G401.6 (cell line): ENCODE measurements at regions not wholly inside any gene's neighbourhood (a gene's known extent, or its start where the extent isn't known, plus 50 kb on each side); places are given as distances from the start of the nearest gene placed in this dataset.

Experiments
- FAIRE-seq: peaks from 2 replicates; lab custom pipeline; 2012; peaks lifted over from hg19 to GRCh38; lab: Jason Lieb, UNC

GRCh38 chr2:41066168-41066567 lies 614.3 kb upstream of the SLC8A1 start:
- FAIRE-seq = no peak

DNA sequence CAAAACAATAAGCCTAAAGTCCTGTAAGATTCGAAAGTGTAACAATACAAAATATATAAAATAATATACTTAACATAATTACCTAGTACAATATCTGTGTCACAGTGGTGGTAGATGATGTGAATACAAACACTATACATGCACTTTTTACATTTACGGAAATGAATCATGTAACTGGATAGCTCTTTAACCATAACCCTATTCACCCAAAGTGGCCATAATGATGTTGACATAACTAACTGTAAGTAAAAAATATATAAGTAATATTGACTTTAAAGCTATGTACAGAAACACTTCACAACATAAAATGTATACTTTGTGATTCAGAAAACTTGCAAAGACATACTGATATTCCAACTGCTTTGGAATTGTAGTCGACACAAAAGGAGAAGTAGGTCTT lies 616.9 kb upstream of the SLC8A1 start:
- FAIRE-seq = no peak

DNA sequence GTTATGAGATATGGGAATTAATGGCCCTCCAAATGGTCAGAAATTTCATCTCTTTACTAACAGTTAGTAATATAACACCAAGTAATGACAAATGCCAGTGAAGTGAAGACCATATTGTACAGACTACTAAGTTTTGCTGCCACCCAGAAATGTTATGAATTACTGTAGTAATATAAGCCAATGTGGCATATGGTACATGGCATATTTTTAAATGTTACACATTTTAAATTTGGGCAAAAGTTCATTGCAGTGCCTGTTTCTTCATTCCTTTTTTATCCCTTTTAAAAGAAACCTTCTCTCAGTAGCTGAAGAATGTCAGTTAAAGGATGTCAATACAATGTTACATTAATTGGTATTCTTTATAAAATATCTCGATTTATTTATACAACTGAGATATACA lies 626.5 kb upstream of the SLC8A1 start:
- FAIRE-seq = no peak

DNA sequence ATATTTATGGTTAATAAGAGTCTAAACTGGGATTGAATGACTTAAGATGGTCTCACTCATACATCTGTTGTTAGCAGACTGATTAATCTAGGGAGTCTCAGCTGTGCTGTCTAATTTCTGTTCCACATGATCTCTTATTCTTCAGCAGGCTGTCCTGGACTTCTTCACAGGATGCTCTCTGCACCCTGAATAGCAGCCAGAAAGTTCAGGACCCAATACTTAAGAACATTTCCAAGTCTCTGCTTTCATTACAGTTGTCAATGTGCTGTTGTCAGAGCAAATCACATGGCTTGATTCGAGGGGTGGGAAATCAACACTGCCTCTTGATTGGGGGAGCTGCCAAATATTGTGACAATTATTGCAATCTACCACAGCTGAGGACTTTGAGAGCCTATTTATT lies 627.1 kb upstream of the SLC8A1 start:
- no peak for FAIRE-seq

GRCh38 chr2:41084321-41084720 lies 632.4 kb upstream of the SLC8A1 start:
- no peak for FAIRE-seq

DNA sequence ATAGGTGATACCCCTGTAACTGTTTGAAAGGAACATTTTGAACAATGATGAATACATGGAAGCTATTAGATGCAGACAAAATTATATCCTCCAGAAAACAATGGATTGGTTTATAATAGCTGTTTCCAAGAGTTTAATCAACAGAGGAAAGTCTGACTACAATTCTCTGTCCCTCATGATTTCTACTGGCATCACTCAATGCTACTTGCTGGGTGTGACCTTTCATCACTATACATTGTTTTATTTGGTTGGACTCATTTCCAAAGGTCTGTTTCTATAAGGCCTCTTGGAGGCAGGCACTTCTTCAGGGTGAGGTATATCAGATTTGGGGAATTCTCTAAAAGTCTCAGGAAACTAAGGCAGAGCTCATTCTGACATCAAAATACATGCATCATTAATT lies 636.1 kb upstream of the SLC8A1 start:
- no peak for FAIRE-seq

DNA sequence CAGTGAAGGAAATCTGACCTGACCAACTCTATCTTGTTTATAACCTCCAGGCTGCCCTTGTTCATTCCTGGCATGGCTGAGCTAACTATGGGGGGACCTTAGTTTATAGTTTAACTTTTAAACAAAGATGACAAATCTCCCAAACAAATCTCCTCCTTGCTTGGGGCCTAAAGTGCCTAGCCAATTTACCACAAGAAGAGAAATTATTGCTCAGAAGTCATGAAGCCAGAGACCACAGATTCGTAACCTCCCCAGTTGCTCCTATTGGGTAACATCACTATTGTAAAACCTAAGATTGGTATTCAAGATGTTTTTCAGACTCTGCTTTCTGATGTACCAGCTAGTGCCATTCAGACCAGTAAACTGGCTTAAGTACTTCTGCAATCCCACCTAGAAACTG lies 649.4 kb upstream of the SLC8A1 start:
- no peak for FAIRE-seq

GRCh38 chr2:41109744-41110143 lies 657.9 kb upstream of the SLC8A1 start:
- FAIRE-seq = no peak

GRCh38 chr2:41111836-41112627 lies 660.1 kb upstream of the SLC8A1 start:
- FAIRE-seq = no peak

DNA sequence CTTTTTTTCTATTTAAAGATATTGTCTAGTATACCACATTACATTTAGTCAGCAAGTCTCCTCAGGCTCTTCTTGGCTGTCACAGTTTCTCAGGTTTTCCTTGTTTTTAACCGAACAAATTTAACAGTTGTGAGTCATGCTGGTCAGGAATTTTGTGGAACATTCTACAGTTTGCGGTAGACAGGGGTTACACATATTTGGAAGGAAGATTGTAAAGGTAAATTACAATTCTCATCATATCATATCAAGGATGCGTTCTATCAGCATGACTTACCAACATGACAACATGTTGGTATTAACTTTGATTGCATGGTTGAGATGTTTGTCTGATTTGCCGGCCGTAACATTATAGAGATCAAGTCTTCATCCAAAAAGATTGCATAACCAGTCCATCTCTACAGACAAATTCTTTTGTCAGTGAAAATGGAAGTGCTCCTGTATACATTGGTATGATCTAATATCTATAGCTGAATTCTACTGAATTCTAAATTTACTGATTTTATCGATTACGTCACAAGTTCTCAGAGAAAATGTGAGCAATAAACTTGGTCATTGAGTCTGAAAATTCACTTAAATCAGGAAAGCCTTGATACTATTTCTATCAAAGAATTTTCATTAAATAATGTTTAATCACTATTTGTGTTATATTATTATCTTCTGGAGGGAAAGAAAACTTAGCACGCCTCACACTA lies 664.4 kb upstream of the SLC8A1 start:
- no peak for FAIRE-seq

- no peak for FAIRE-seq
Observed at GRCh38 chr2:41119489-41119888, 667.6 kb upstream of the SLC8A1 start.

DNA sequence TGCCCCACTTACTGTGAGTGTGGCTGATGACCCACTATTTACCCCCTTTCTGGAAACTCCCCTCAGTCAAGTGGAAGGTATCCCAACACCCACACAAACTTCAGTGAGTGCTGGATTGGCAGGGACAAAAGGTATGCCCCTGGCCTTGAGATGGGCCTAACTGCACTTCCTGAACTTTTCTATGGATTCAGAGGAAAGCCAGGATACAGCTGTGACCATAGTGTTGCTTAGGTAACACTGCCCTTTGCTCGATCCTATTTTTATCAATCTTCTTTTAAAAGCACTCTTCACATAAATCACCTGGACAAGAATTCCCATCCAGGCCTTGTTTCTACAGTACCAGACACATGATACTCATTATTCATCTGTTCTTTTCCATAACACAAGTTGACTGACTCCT lies 671.5 kb upstream of the SLC8A1 start:
- FAIRE-seq = no peak

- FAIRE-seq = no peak
Observed at GRCh38 chr2:41127351-41127750, 675.5 kb upstream of the SLC8A1 start.

GRCh38 chr2:41129988-41130387 lies 678.1 kb upstream of the SLC8A1 start:
- no peak for FAIRE-seq

DNA sequence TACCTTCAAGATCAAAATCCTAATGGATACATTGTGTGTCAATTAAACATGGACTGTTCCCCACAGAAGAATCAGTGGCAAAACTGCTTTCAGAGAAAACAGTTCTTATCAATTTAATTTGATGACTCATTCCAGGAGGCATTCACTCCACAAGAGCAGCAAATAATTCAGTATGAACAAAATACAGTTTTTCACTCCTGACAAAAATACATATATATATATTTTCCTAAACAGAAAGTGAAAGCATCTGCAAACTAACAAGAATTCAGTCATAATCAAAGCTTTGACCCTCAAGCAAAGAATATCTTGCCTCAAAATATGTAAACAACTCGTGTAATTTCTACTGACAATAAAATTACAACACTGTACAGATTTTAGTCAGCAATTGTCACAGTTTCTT lies 685.1 kb upstream of the SLC8A1 start:
- no peak for FAIRE-seq

- FAIRE-seq = no peak
Observed at GRCh38 chr2:41141146-41141791, 689.4 kb upstream of the SLC8A1 start.

- no peak for FAIRE-seq
Observed at GRCh38 chr2:41142478-41142877, 690.6 kb upstream of the SLC8A1 start.

DNA sequence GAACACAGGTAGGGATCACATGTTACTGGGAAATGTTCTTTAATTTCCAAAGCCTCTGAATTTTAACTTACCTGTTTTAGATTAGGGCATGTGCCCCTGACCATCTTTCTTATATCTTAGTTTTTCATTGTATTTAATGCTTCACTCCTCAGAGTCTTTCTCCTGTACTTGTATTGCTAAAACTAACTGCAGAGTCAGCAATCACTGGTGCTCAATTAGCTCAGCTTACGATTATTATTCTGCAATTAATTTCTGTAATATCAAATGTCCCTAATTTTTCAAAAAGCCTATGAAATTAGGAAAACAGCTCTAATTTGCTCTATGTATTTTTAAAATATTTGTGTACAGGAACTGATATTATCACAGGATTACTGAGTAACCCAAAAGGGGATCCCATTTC lies 693.2 kb upstream of the SLC8A1 start:
- no peak for FAIRE-seq

- peak; percentile 6 for FAIRE-seq
Observed at GRCh38 chr2:41149054-41149453, 697.2 kb upstream of the SLC8A1 start.

GRCh38 chr2:41151746-41152145 lies 699.9 kb upstream of the SLC8A1 start:
- no peak for FAIRE-seq

DNA sequence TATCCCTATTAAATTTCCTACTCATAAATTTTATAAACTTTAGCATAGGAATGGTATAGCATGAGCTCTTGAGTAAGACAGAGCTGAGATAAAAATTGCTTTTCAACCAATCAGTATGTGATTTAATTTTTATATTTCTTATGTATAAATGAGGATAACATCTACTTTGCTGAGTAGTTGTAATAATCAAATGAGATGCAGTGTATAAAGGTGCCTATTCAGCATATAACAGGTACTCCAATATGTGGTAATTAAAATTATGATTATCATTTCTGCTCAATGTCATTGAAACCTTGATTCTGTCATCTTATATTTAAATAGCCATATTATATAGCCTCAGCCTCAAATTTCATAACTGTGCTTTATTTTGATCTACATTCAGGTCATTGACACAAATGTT lies 700.4 kb upstream of the SLC8A1 start:
- FAIRE-seq = no peak

GRCh38 chr2:41160439-41160838 lies 708.5 kb upstream of the SLC8A1 start:
- no peak for FAIRE-seq

DNA sequence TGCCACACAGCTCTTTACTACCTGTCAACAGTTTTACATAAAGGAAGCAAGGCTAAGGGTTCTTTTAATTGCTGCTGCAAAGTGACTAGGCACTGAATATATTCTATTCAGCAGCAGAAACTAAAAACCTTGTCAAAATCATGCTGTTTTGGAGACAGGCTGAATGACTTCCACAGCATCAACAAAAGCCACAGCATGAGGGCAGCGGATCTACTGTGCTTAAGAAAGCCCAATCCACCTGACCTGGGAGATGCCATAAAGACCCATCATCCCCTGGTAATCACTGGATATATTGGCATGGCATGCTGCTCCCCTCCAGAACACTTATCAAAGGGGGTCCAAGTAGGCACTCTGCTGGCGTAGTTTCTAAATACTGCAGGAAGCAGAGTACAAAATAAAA lies 715.1 kb upstream of the SLC8A1 start:
- no peak for FAIRE-seq

DNA sequence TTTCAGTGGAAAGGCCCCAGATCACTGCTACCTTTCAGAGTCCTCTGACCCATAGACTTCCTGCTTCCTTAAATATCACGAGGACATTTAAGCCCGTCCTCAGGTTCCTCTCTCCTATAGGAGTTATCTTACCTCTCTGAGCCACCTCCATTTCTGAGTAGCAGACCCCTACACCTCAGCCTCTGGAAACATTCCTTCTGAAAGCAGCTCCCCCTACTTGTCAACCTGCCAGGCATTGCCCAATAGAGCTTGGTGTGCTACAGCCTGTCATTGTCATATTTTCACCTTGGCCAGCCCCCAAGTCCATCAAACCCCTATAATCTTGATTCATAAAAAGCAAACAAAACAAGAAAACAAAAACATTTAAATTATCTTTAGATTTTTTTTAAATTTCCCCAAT lies 717.9 kb upstream of the SLC8A1 start:
- no peak for FAIRE-seq
